Subcutaneous abdominal adipose tissue (tissue), 5 donors: ENCODE measurements at regions not wholly inside any gene's neighbourhood (a gene's known extent, or its start where the extent isn't known, plus 50 kb on each side); places are given as distances from the start of the nearest gene placed in this dataset.

Experiments
- H3K27ac ChIP-seq: one replicate; pipeline ENCODE4 v1.7.0; 2013; ENCODE audit warnings: low read depth, mild to moderate bottlenecking, inconsistent platforms, low read length, moderate library complexity
- H3K27me3 ChIP-seq, 5 donors: one replicate each; pipeline ENCODE4 v1.7.0; 2013; ENCODE audit warnings: low read length in 5 of 5, inconsistent platforms in 1 of 5; ENCODE audit not compliant: control insufficient read depth in 5 of 5, insufficient read depth in 4 of 5
- H3K36me3 ChIP-seq, 5 donors: one replicate each; pipeline ENCODE4 v1.7.0; 2013; ENCODE audit warnings: low read length in 5 of 5; ENCODE audit not compliant: control insufficient read depth in 5 of 5, insufficient read depth in 5 of 5
- H3K4me1 ChIP-seq, 5 donors: one replicate each; pipeline ENCODE4 v1.7.0; 2013; ENCODE audit warnings: low read length in 5 of 5, mild to moderate bottlenecking in 3 of 5, moderate library complexity in 1 of 5; ENCODE audit not compliant: control insufficient read depth in 5 of 5, insufficient read depth in 5 of 5
- H3K4me3 ChIP-seq, 5 donors: one replicate each; pipeline ENCODE4 v1.7.0; 2013; ENCODE audit warnings: low read length in 5 of 5, low read depth in 1 of 5
- H3K9ac ChIP-seq, 5 donors: one replicate each; pipeline ENCODE4 v1.7.0; 2013; ENCODE audit warnings: low read length in 5 of 5, mild to moderate bottlenecking in 4 of 5, moderate library complexity in 3 of 5
- H3K9me3 ChIP-seq, 5 donors: one replicate each; pipeline ENCODE4 v1.7.0; 2013; ENCODE audit warnings: low read length in 5 of 5; ENCODE audit not compliant: control insufficient read depth in 5 of 5
- donor health status: healthy.
- donor health status: healthy.
- donor health status: healthy.
- donor health status: healthy.
- donor health status: healthy.

DNA sequence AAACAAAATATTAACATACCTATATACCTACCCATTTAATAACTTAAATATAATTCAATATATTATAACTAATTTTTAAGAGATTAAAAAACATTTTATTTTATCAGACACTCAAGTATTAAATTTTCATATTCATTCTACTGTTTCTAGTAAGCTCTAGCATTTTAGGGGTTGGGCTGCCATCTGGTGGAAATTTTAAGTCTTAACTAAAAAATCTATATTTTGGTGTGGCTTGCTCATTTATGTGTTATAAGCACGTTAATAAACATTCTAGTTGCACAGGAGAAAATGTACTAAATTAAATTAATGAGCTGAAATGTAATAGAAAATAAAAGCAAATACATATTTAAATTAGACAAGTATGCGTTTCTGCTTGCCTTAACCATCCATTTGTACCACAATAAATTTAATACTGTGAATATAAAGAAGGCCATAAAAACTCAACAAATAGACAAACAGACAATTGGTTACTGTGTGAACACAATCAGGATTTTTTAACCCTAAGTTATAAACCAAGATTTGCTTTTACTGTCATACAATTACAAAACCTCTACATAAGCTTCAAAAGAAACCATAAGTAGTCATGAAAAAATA, 1728.3 kb upstream of the CDH9 start:
- no peaks in the 10 kb centered on the region for H3K27me3 ChIP-seq
- H3K36me3 ChIP-seq: no peaks in the 10 kb centered on the region
- no peaks in the 10 kb centered on the region for H3K4me1 ChIP-seq
- no peak overlapping the region for H3K4me3 ChIP-seq
- H3K9ac ChIP-seq: no peak overlapping the region
- H3K27ac ChIP-seq: no peak overlapping the region
- H3K9me3 ChIP-seq: no peaks in the 10 kb centered on the region

DNA sequence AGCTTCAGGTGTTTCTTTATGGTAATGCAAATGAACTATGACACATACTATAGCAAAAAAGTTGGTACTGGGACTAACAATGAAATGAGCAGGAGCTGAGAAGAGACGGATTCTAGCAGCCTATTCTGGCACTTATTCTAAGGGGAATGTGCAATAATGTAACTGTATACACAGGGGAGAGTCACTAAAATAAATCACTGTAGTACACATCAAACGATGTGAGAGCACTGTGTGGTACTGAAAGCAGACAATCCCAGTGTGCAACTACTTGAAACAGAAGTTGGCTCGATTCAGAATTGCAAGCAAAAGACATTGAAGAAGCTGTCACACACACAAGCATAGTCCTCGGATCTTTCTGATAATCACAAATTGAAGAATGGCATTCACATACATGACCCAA, 1713.0 kb upstream of the CDH9 start:
- H3K27me3 ChIP-seq: no peaks in the 10 kb centered on the region
- no peaks in the 10 kb centered on the region for H3K4me1 ChIP-seq
- H3K36me3 ChIP-seq: no peaks in the 10 kb centered on the region
- H3K4me3 ChIP-seq: no peak overlapping the region
- H3K9me3 ChIP-seq: no peaks in the 10 kb centered on the region
- no peak overlapping the region for H3K9ac ChIP-seq
- H3K27ac ChIP-seq: no peak overlapping the region

DNA sequence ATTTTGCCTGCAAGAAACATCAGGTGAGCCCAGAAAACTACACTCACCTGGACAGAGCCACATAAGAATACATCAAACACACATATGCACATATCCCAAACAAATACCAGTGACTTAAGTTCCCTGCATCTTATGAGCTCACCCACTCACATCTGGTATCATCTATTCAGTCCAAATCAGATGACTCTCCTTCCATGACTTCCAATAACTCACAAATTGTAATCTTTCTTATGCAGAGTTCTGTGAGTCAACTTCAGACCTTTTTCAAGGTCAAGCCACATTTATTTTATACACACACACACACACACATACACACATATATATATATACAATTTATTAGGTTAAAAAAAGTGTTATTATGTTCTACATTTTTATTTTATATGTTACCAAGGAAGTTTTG, 1711.9 kb upstream of the CDH9 start:
- Histone ChIP-seq H3K4me1 (no peaks in the 10 kb centered on the region), H3K9me3 (no peaks in the 10 kb centered on the region), H3K27ac (no peak overlapping the region), H3K4me3 (no peak overlapping the region), H3K9ac (no peak overlapping the region), H3K36me3 (no peaks in the 10 kb centered on the region), H3K27me3 (no peaks in the 10 kb centered on the region)

DNA sequence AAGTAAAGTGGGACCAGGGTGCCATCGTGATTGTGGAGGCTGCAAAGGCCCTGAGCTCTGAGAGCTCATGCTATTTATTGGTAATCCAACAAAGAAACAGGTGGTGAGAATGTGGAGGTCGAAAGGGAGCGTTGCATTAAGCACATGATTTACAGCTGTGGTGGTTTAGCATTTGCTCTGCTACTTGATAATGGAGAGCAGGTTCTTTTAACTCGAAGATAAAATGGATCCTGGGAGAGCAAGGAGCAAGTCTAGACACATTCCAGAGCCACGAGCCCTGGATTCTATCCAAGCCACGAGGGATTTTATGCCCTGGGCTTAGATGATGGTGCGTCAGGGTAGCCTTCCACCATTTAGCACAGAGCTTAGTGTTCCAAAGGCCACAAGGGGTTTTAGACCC, 1710.1 kb upstream of the CDH9 start:
- Histone ChIP-seq H3K27me3 (no peaks in the 10 kb centered on the region), H3K9me3 (no peaks in the 10 kb centered on the region), H3K4me1 (no peaks in the 10 kb centered on the region), H3K4me3 (no peak overlapping the region), H3K27ac (no peak overlapping the region), H3K36me3 (no peaks in the 10 kb centered on the region), H3K9ac (no peak overlapping the region)

DNA sequence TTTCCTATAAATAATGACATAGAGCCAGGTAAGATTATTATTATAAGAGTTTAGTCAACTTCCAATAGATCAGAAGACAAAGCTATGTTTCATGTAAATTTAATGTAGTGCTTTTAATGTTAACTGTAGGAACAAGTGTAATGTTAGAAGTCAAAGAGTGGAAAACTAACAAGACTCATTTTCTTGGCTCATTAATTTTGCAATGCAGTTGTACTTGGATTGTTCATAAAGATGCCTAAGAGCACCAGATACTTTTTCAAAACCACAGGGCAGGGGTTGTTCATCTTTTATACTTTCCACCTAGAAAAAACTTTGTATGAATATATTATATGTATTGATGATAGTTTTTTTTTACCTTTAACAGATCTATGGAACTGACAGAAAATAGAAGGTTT, 1705.3 kb upstream of the CDH9 start:
- Histone ChIP-seq H3K9me3 (no peaks in the 10 kb centered on the region), H3K4me3 (no peak overlapping the region), H3K27me3 (no peaks in the 10 kb centered on the region), H3K36me3 (no peaks in the 10 kb centered on the region), H3K27ac (no peak overlapping the region), H3K4me1 (no peaks in the 10 kb centered on the region), H3K9ac (no peak overlapping the region)

DNA sequence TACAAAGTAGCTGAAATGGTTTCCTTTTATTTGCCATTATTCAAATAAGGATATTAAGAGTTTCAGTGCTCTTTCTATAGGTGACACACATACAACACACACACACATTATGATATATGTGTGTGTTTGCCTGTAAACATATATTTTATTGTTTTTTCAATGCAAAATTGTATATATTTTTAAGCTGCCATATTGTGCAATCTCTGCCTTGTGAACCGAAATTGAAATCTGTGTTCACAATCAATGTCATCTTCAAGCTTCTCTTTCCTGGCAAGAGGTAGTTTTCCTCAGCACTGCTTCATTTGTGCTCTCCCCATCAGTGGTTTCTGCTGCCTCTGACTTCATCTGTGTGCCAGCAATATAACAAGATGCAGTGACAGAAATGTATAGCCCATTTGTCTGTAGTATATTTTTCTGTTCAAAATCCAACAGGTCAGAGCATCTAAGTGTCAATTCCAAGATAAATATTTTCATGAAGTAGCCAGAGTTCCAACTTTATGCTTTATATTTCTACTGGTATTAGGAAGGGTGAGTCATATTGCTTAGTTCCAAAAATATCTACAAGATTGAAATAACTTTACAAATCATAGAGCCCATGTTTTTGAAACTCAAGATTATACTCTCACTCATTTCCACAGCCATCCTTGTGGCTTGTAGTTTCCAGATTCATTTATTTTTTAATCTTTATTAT, 1704.8 kb upstream of the CDH9 start:
- Histone ChIP-seq H3K27ac (no peak overlapping the region), H3K27me3 (no peaks in the 10 kb centered on the region), H3K9ac (no peak overlapping the region), H3K4me1 (no peaks in the 10 kb centered on the region), H3K36me3 (no peaks in the 10 kb centered on the region), H3K4me3 (no peak overlapping the region), H3K9me3 (no peaks in the 10 kb centered on the region)

DNA sequence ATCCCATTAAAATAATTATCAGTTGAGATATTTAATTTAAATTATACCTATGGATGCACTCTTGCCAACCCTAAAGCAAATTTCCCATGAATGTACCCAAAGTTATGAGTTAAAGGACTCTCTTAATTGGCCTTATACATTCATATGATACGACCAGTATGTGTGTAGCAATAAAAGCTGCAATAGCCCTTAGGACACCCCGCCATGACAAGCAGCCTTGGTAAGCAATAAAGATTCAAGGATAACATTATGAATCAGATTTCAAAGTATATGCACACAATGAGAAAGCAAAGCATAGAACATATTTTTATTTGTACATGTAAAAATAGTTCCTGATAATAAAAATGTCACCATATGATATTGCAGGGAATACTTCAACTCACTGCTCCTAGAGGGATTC, 1699.3 kb upstream of the CDH9 start:
- Histone ChIP-seq H3K27ac (no peak overlapping the region), H3K9me3 (no peaks in the 10 kb centered on the region), H3K4me1 (no peaks in the 10 kb centered on the region), H3K27me3 (no peaks in the 10 kb centered on the region), H3K4me3 (no peak overlapping the region), H3K36me3 (no peaks in the 10 kb centered on the region), H3K9ac (no peak overlapping the region)

DNA sequence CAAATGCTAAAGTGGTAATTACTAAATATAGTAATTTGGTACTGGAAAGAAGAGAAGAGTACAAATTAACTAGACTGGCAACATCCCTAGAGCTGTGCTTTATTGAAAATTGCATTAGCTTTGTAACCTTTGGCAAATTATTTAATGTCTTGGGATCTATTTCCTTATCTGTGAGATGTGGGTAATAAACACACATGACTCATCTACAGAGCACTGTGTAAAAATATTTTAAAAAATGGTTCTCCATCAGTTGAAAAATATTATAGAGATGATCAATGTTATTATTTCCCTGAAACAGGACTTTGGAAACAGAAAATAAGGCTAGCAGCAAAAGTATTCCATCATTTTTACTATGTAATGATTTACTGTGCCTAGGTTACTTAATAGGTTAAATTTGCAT, 1698.8 kb upstream of the CDH9 start:
- H3K36me3 ChIP-seq: no peaks in the 10 kb centered on the region
- no peaks in the 10 kb centered on the region for H3K27me3 ChIP-seq
- H3K4me3 ChIP-seq: no peak overlapping the region
- H3K9ac ChIP-seq: no peak overlapping the region
- no peaks in the 10 kb centered on the region for H3K4me1 ChIP-seq
- no peak overlapping the region for H3K27ac ChIP-seq
- H3K9me3 ChIP-seq: no peaks in the 10 kb centered on the region

DNA sequence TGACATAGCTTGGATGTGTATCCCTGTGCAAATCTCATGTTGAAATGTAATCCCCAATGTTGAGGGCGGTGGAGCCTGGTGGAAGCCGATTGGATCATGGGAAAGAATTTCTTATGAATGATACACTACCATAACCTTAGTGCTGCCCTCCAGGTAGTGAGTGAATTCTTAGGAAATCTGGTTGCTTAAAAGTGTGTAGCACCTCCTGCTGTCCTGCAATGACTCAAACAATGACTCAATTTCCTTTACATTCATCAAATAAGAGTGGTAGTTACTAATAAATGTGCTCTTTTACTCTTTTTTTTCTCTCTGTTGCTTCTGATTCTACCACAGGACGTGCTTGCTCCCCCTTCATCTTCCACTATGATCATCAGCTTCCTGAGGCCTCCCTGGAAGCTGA, 1696.0 kb upstream of the CDH9 start:
- Histone ChIP-seq H3K27me3 (no peaks in the 10 kb centered on the region), H3K27ac (no peak overlapping the region), H3K4me3 (no peak overlapping the region), H3K4me1 (no peaks in the 10 kb centered on the region), H3K9me3 (no peaks in the 10 kb centered on the region), H3K9ac (no peak overlapping the region), H3K36me3 (no peaks in the 10 kb centered on the region)

DNA sequence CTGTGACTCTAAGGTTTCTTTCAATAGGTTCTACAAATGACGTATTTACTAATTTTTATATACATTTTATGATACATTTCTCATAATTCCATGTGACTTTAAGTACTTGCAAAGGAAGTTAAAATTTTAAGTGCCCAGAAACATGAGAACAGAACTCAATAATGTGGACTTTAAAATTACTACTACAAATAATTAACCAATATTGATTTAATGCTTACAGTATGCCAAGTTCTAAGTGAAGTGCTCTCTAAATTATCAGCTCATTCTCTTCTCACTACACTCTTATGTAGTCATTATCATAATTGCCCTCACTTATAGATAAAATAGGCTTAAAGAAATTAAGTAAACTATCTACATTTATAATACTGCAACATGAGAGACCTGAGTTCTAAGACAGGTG, 1690.7 kb upstream of the CDH9 start:
- Histone ChIP-seq H3K4me3 (no peak overlapping the region), H3K4me1 (no peaks in the 10 kb centered on the region), H3K9ac (no peak overlapping the region), H3K27ac (no peak overlapping the region), H3K9me3 (no peaks in the 10 kb centered on the region), H3K27me3 (no peaks in the 10 kb centered on the region), H3K36me3 (no peaks in the 10 kb centered on the region)
